ENCODE measurements at regions not wholly inside any gene's neighbourhood (a gene's known extent, or its start where the extent isn't known, plus 50 kb on each side); places are given as distances from the start of the nearest gene placed in this dataset.

- H3K4me3 ChIP-seq (replicated peaks in 1 of 3; ENCODE audit: insufficient read depth in 1 of 3, low read depth in 1 of 3, low read length in 3 of 3), result no peak overlapping the region
- ChIA-PET POLR2A (no interaction called here), CTCF (interaction anchor here (1.4 kb wide), 1 partner anchor 14 kb away, joined by 3 read pairs; no protein-coding TSS in a partner anchor)
- intact Hi-C loops (cut with micrococcal nuclease), result no loop called here
- H2AFZ ChIP-seq (ENCODE audit: low read depth, low read length), result no peak overlapping the region
- no peak for DNase-seq (ENCODE audit: low read depth, low spot score)
- no peaks in the 10 kb centered on the region for H3K9me1 ChIP-seq (replicated peaks; ENCODE audit: control insufficient read depth, extremely low read depth, insufficient read depth, low read length)
- no peak overlapping the region for H3K27ac ChIP-seq (ENCODE audit: insufficient read depth, low read depth, low read length)
- no TSS peak for BruUV-seq (replicated peaks)
- H3K9me3 ChIP-seq (replicated peaks; ENCODE audit: control insufficient read depth, insufficient read depth, low read length), result no peaks in the 10 kb centered on the region
- H4K20me1 ChIP-seq (replicated peaks; ENCODE audit: control insufficient read depth, extremely low read depth, insufficient read depth, low read length), result no peaks in the 10 kb centered on the region
- no peak overlapping the region for H3K9ac ChIP-seq (replicated peaks; ENCODE audit: extremely low read depth, insufficient read depth, low read length)
- no peak for FAIRE-seq
- no peaks in the 10 kb centered on the region for H3K36me3 ChIP-seq (ENCODE audit: control insufficient read depth in 2 of 2, extremely low read depth in 1 of 2, insufficient read depth in 2 of 2, low read length in 2 of 2)
- dilution Hi-C loops (cut with MboI; ENCODE audit: extremely low pct_ligation_motif_present, low sequenced_read_pairs), result no loop called here
- no peaks in the 10 kb centered on the region for H3K4me1 ChIP-seq (ENCODE audit: control insufficient read depth, extremely low read depth, insufficient read depth, low read length)
- no peak overlapping the region for H3K4me2 ChIP-seq (ENCODE audit: insufficient read depth, low read length)
- no peaks in the 10 kb centered on the region for H3K27me3 ChIP-seq (ENCODE audit: control insufficient read depth in 2 of 2, insufficient read depth in 2 of 2, low read length in 2 of 2)
- no peaks in the 10 kb centered on the region for H3K79me2 ChIP-seq (ENCODE audit: control insufficient read depth, insufficient read depth, low read length)
- TF ChIP-seq FOS (IDR thresholded peaks at IDR 0.05; ENCODE audit: borderline replicate concordance, insufficient read depth, low read length), result no peak
- TF ChIP-seq POLR2A (IDR thresholded peaks at IDR 0.05; ENCODE audit: low read depth, low read length), result no peak
- TF ChIP-seq EZH2 (IDR thresholded peaks at IDR 0.05; ENCODE audit: borderline replicate concordance, low read depth, low read length, severe bottlenecking), result no peak
- TF ChIP-seq MYC (IDR thresholded peaks at IDR 0.05; ENCODE audit: low read depth, low read length), result no peak
- no peak for TF ChIP-seq CTCF (IDR thresholded peaks at IDR 0.05; ENCODE audit: extremely low read depth in 1 of 2, insufficient read depth in 1 of 2, low read depth in 1 of 2, low read length in 2 of 2)
- no peak for TF ChIP-seq GATA2 (IDR thresholded peaks at IDR 0.05; ENCODE audit: insufficient read depth, insufficient read length, low read depth, low read length)
- TF ChIP-seq POLR2AphosphoS5 (IDR thresholded peaks at IDR 0.05; ENCODE audit: insufficient read depth, low read depth, low read length), result no peak
- no peak for TF ChIP-seq JUN (IDR thresholded peaks at IDR 0.05; ENCODE audit: borderline replicate concordance, insufficient read depth, insufficient read length, low read depth)
- TF ChIP-seq MAX (IDR thresholded peaks at IDR 0.05; ENCODE audit: insufficient read depth, insufficient read length), result no peak
Measured at GRCh38 chr2:163997466-163997865, 261.7 kb upstream of the FIGN start.

Measured in endothelial cell of umbilical vein (primary cell).